ENCODE measurements at regions not wholly inside any gene's neighbourhood (a gene's known extent, or its start where the extent isn't known, plus 50 kb on each side); places are given as distances from the start of the nearest gene placed in this dataset.
A peak's percentile ranks its signal among the peaks of the same experiment; 100 is the strongest.
"Not testable (repeated sequence)": the region's sequence is repeated elsewhere in the genome, so short reads cannot be mapped to it uniquely, and the experiment has no call there.

- DNase-seq = no peak
These were observed 131.0 kb upstream of the LMNTD1 start for GRCh38 chr12:25684070-25684469.

GRCh38 chr12:25686351-25686750 is 133.3 kb upstream of the LMNTD1 start:
- no peak for DNase-seq

- DNase-seq = no peak
These were observed 134.1 kb upstream of the LMNTD1 start for GRCh38 chr12:25687226-25687625.

GRCh38 chr12:25688851-25689250 is 135.8 kb upstream of the LMNTD1 start:
- not testable (repeated sequence) for DNase-seq

- no peak for DNase-seq
These were observed 137.0 kb upstream of the LMNTD1 start for GRCh38 chr12:25689996-25690501.

- peak; percentile 29 to 50 for DNase-seq
These were observed 138.1 kb upstream of the LMNTD1 start for GRCh38 chr12:25690996-25691864.

- no peak for DNase-seq
These were observed 138.7 kb upstream of the LMNTD1 start for GRCh38 chr12:25691865-25692114.

- no peak for DNase-seq
These were observed 139.3 kb upstream of the LMNTD1 start for GRCh38 chr12:25692115-25693035.

- no peak for DNase-seq
These were observed 141.0 kb upstream of the LMNTD1 start for GRCh38 chr12:25694072-25694471.

GRCh38 chr12:25695574-25695973 is 142.5 kb upstream of the LMNTD1 start:
- no peak for DNase-seq

- no peak for DNase-seq
These were observed 145.7 kb upstream of the LMNTD1 start for GRCh38 chr12:25698772-25699171.

- no peak for DNase-seq
These were observed 146.4 kb upstream of the LMNTD1 start for GRCh38 chr12:25699454-25699853.

GRCh38 chr12:25701290-25701689 is 148.2 kb upstream of the LMNTD1 start:
- no peak for DNase-seq

GRCh38 chr12:25702553-25702952 is 149.5 kb upstream of the LMNTD1 start:
- DNase-seq = no peak

- no peak for DNase-seq
These were observed 152.2 kb upstream of the LMNTD1 start for GRCh38 chr12:25705261-25705660.

GRCh38 chr12:25706646-25707045 is 153.6 kb upstream of the LMNTD1 start:
- DNase-seq = not testable (repeated sequence)

- DNase-seq = no peak
These were observed 154.0 kb upstream of the LMNTD1 start for GRCh38 chr12:25707056-25707455.

- DNase-seq = no peak
These were observed 155.6 kb upstream of the LMNTD1 start for GRCh38 chr12:25708661-25709060.

GRCh38 chr12:25710128-25710527 is 157.0 kb upstream of the LMNTD1 start:
- no peak for DNase-seq

GRCh38 chr12:25710938-25711605 is 158.0 kb upstream of the LMNTD1 start:
- DNase-seq = peak in 1 of 2 donors; percentile 26

- no peak for DNase-seq
These were observed 159.1 kb upstream of the LMNTD1 start for GRCh38 chr12:25712169-25712568.

- DNase-seq = no peak
These were observed 160.2 kb upstream of the LMNTD1 start for GRCh38 chr12:25713264-25713663.

All from inflammatory macrophage (primary cell).